GM12878 (cell line): ENCODE measurements at regions not wholly inside any gene's neighbourhood (a gene's known extent, or its start where the extent isn't known, plus 50 kb on each side); places are given as distances from the start of the nearest gene placed in this dataset.

ENCODE experiments used
- ATAC-seq: fragments of 200-7000 bp; cut with Tn5 transposase; 3 replicates; pipeline ENCODE4 v1.9.1; 2020; ENCODE audit warnings: mild to moderate bottlenecking, moderate library complexity
- BruUV-seq: library from RNA; stranded (reverse); fragments of 400-500 nt; replicated peaks from 2 replicates; lab custom pipeline; 2021; lab: Mats Ljungman, UMichigan
- CTCF ChIA-PET: fragments of 300-600 bp; sonication (Branson Sonifier 250); formaldehyde crosslinking; extraction: SDS; loops from one replicate; lab custom pipeline; 2021; ENCODE audit warnings: inconsistent platforms; lab: Yijun Ruan, JAX
- POLR2A ChIA-PET: fragments of 350-600 bp; formaldehyde crosslinking; extraction: SDS; loops from one replicate; lab custom pipeline; 2021; ENCODE audit warnings: inconsistent platforms; lab: Charles Lee
- RAD21 ChIA-PET: fragments of 300-600 bp; sonication (Branson Sonifier 250); formaldehyde crosslinking; loops from one replicate; lab custom pipeline; 2023; ENCODE audit warnings: antibody characterized with exemption; ENCODE audit not compliant: unreplicated experiment; lab: Charles Lee
- SMC1A ChIA-PET: fragments of 300-600 bp; sonication (Branson Sonifier 250); formaldehyde crosslinking; loops from one replicate; lab custom pipeline; 2023; ENCODE audit not compliant: unreplicated experiment, uncharacterized antibody; lab: Charles Lee
- DNase-seq: peaks from one replicate; pipeline ENCODE4 v3.0.0-alpha.2; 2011; ENCODE audit warnings: low read depth, low spot score
- FAIRE-seq: peaks from 3 replicates; lab custom pipeline; 2011; peaks lifted over from hg19 to GRCh38; lab: Jason Lieb, UNC
- H2AFZ ChIP-seq: 2 replicates; pipeline ENCODE4 v1.6.0; 2011; ENCODE audit warnings: low read depth, low read length, control low read depth; ENCODE audit not compliant: control insufficient read depth
- H3K27ac ChIP-seq: 2 replicates; pipeline ENCODE4 v1.5.1; 2011; ENCODE audit warnings: control low read depth; ENCODE audit not compliant: control insufficient read depth, insufficient read depth
- H3K27me3 ChIP-seq, 2 experiments: replicated peaks in 1 of 2; 2 replicates each; pipeline versions ENCODE4 v1.6.0 to v1.6.1; 2011; ENCODE audit warnings: low read length in 1 of 2; ENCODE audit not compliant: control insufficient read depth in 2 of 2, insufficient read depth in 2 of 2
- H3K36me3 ChIP-seq, 2 experiments: 2 replicates each; pipeline ENCODE4 v1.5.1; 2011; ENCODE audit warnings: low read length in 1 of 2; ENCODE audit not compliant: control insufficient read depth in 2 of 2, insufficient read depth in 2 of 2
- H3K4me1 ChIP-seq: 2 replicates; pipeline ENCODE4 v1.6.1; 2011; ENCODE audit warnings: mild to moderate bottlenecking, low read length, moderate library complexity, mixed read lengths; ENCODE audit not compliant: control insufficient read depth, insufficient read depth
- H3K4me2 ChIP-seq: 2 replicates; pipeline ENCODE4 v1.6.0; 2011; ENCODE audit warnings: control low read depth; ENCODE audit not compliant: control insufficient read depth, insufficient read depth
- H3K4me3 ChIP-seq: fragments of 200-600 bp; sonication (generic); 2 replicates; pipeline ENCODE4 v1.5.1; 2016
- H3K79me2 ChIP-seq: 2 replicates; pipeline ENCODE4 v1.6.0; 2011; ENCODE audit warnings: low read length; ENCODE audit not compliant: control insufficient read depth, insufficient read depth
- H3K9ac ChIP-seq: 2 replicates; pipeline ENCODE4 v1.8.0; 2011; ENCODE audit warnings: low read length, control low read depth, mixed read lengths; ENCODE audit not compliant: control insufficient read depth, insufficient read depth
- H3K9me3 ChIP-seq: replicated peaks from 3 replicates; pipeline ENCODE4 v1.5.1; 2011; ENCODE audit warnings: mild to moderate bottlenecking, low read length; ENCODE audit not compliant: control insufficient read depth, insufficient read depth
- H4K20me1 ChIP-seq: 2 replicates; pipeline ENCODE4 v1.6.0; 2011; ENCODE audit not compliant: control insufficient read depth, insufficient read depth
- ATF7 ChIP-seq: fragments of 450-650 bp; IDR thresholded peaks from 2 replicates; pipeline ENCODE4 v1.6.1; 2016; ENCODE audit warnings: low read depth, mild to moderate bottlenecking
- BCL11A ChIP-seq: IDR thresholded peaks from 2 replicates; pipeline ENCODE4 v1.6.1; 2011; ENCODE audit warnings: low read depth, low read length
- KAT2A ChIP-seq: conservative IDR thresholded peaks from 2 replicates; pipeline ENCODE4 v1.6.1; 2011; ENCODE audit warnings: low read depth, low read length; ENCODE audit not compliant: control insufficient read depth
- MYB ChIP-seq: fragments of 150-350 bp; IDR thresholded peaks from 2 replicates; pipeline ENCODE4 v1.6.1; 2014; ENCODE audit warnings: mild to moderate bottlenecking, low read depth, low read length, borderline replicate concordance
- NBN ChIP-seq: fragments of 450-650 bp; IDR thresholded peaks from 2 replicates; pipeline ENCODE4 v1.6.1; 2016
- SP1 ChIP-seq: IDR thresholded peaks from one replicate; pipeline ENCODE4 v1.6.1; 2011; ENCODE audit warnings: low read depth, low read length
- YBX1 ChIP-seq: fragments of 450-650 bp; IDR thresholded peaks from 2 replicates; pipeline ENCODE4 v1.6.1; 2016; ENCODE audit warnings: antibody characterized with exemption
- ZNF217 ChIP-seq: fragments of 450-650 bp; IDR thresholded peaks from 2 replicates; pipeline ENCODE4 v1.6.1; 2017; ENCODE audit warnings: antibody characterized with exemption, mild to moderate bottlenecking
- WGBS: methylation state at CpG from one replicate; pipeline ENCODE4 v1.1.6; 2016; ENCODE audit warnings: low lambda C conversion rate; ENCODE audit not compliant: insufficient replicate concordance, insufficient coverage; ENCODE audit errors: missing lambda C conversion rate; 5-methylcytosine and 5-hydroxymethylcytosine counted together
- in situ Hi-C: fragments of 300-500 bp; cut with MboI; formaldehyde crosslinking; loops from 9 replicates; pipeline ENCODE4 v1.14.3; 2018; ENCODE audit warnings: mixed read lengths
- intact Hi-C: fragments of 100-400 bp; cut with micrococcal nuclease; formaldehyde crosslinking; loops from one replicate; pipeline ENCODE4 v1.14.2; 2022; ENCODE audit not compliant: unreplicated experiment
- TF ChIP-seq, protein P1 (sequence below): fragments of 450-650 bp; IDR thresholded peaks from 2 replicates; pipeline ENCODE4 v1.6.1; 2017; ENCODE audit warnings: mild to moderate bottlenecking, moderate library complexity
- TF ChIP-seq, protein P2 (sequence below): fragments of 450-650 bp; IDR thresholded peaks from 2 replicates; pipeline ENCODE4 v1.6.1; 2017; ENCODE audit warnings: low read depth, mild to moderate bottlenecking, moderate library complexity
- TF ChIP-seq, protein P3 (sequence below): IDR thresholded peaks from 2 replicates; pipeline ENCODE4 v1.6.1; 2012; ENCODE audit warnings: improper control_type of control experiment, low read depth, low read length; ENCODE audit not compliant: insufficient replicate concordance

DNA sequence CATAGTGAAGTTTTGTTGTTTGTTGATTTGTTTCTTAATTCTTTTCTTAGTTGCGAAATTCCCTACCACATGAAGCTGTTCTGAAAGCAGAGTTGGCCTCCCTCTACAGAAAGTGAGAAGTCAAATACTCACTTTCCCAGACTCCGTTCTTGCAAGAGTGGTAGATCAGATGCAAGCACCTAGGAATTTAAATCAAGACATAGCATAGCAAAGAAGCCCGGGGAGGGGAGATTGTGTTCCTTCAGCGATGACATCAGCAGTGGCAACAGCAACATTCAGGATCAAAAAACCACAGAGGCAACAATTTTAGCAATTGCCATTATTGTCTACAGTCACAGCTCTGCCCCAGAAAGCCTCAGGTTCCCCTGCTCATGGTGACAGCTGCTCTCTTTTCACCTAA is 580.0 kb downstream of the RNF144A start:
- Histone ChIP-seq H3K4me1 (no peaks in the 10 kb centered on the region), H4K20me1 (no peaks in the 10 kb centered on the region), H3K27ac (no peak overlapping the region), H2AFZ (no peak overlapping the region), H3K4me3 (no peak overlapping the region), H3K27me3 (no peaks in the 10 kb centered on the region), H3K9me3 (peaks cover 1% of the 10 kb centered on the region; the same call in 2 of the 3 replicates), H3K79me2 (no peaks in the 10 kb centered on the region), H3K9ac (no peak overlapping the region), H3K4me2 (no peak overlapping the region), H3K36me3 (no peaks in the 10 kb centered on the region)
- ChIA-PET SMC1A (interaction anchor here (0.6 to 6.1 kb wide), 8 partner anchors 15 to 188 kb away, joined by 3 to 43 read pairs (median 4); no protein-coding TSS in a partner anchor), CTCF (interaction anchor here (0.7 to 2.1 kb wide), 2 partner anchors 14 to 251 kb away, joined by 5 to 8 read pairs; no protein-coding TSS in a partner anchor), POLR2A (no interaction called here), RAD21 (interaction anchor here (1.0 to 3.4 kb wide), 7 partner anchors 9 to 1184 kb away, joined by 3 to 14 read pairs (median 3); partner anchors contain the start of gene ID2)
- FAIRE-seq, result peak; percentile 71
- WGBS, result 42% methylated on average over 4 of the region's 4 CpGs
- in situ Hi-C loops, result no loop called here
- BruUV-seq, result no TSS peak
- DNase-seq, result no peak
- TF ChIP-seq YBX1 (no peak), SP1 (no peak), BCL11A (no peak), ATF7 (peak; percentile 63), MYB (no peak), KAT2A (no peak), ZNF217 (no peak), NBN (0 out of 2 replicates have a peak, but pooled peaks have one; percentile 43)
- TF ChIP-seq, protein P1, sequence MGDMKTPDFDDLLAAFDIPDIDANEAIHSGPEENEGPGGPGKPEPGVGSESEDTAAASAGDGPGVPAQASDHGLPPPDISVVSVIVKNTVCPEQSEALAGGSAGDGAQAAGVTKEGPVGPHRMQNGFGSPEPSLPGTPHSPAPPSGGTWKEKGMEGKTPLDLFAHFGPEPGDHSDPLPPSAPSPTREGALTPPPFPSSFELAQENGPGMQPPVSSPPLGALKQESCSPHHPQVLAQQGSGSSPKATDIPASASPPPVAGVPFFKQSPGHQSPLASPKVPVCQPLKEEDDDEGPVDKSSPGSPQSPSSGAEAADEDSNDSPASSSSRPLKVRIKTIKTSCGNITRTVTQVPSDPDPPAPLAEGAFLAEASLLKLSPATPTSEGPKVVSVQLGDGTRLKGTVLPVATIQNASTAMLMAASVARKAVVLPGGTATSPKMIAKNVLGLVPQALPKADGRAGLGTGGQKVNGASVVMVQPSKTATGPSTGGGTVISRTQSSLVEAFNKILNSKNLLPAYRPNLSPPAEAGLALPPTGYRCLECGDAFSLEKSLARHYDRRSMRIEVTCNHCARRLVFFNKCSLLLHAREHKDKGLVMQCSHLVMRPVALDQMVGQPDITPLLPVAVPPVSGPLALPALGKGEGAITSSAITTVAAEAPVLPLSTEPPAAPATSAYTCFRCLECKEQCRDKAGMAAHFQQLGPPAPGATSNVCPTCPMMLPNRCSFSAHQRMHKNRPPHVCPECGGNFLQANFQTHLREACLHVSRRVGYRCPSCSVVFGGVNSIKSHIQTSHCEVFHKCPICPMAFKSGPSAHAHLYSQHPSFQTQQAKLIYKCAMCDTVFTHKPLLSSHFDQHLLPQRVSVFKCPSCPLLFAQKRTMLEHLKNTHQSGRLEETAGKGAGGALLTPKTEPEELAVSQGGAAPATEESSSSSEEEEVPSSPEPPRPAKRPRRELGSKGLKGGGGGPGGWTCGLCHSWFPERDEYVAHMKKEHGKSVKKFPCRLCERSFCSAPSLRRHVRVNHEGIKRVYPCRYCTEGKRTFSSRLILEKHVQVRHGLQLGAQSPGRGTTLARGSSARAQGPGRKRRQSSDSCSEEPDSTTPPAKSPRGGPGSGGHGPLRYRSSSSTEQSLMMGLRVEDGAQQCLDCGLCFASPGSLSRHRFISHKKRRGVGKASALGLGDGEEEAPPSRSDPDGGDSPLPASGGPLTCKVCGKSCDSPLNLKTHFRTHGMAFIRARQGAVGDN, result peak; percentile 21; the same call in 1 of the 2 replicates
- TF ChIP-seq, protein P2, sequence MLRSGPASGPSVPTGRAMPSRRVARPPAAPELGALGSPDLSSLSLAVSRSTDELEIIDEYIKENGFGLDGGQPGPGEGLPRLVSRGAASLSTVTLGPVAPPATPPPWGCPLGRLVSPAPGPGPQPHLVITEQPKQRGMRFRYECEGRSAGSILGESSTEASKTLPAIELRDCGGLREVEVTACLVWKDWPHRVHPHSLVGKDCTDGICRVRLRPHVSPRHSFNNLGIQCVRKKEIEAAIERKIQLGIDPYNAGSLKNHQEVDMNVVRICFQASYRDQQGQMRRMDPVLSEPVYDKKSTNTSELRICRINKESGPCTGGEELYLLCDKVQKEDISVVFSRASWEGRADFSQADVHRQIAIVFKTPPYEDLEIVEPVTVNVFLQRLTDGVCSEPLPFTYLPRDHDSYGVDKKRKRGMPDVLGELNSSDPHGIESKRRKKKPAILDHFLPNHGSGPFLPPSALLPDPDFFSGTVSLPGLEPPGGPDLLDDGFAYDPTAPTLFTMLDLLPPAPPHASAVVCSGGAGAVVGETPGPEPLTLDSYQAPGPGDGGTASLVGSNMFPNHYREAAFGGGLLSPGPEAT, result peak; percentile 13; the same call in 1 of the 2 replicates
- TF ChIP-seq, protein P3, sequence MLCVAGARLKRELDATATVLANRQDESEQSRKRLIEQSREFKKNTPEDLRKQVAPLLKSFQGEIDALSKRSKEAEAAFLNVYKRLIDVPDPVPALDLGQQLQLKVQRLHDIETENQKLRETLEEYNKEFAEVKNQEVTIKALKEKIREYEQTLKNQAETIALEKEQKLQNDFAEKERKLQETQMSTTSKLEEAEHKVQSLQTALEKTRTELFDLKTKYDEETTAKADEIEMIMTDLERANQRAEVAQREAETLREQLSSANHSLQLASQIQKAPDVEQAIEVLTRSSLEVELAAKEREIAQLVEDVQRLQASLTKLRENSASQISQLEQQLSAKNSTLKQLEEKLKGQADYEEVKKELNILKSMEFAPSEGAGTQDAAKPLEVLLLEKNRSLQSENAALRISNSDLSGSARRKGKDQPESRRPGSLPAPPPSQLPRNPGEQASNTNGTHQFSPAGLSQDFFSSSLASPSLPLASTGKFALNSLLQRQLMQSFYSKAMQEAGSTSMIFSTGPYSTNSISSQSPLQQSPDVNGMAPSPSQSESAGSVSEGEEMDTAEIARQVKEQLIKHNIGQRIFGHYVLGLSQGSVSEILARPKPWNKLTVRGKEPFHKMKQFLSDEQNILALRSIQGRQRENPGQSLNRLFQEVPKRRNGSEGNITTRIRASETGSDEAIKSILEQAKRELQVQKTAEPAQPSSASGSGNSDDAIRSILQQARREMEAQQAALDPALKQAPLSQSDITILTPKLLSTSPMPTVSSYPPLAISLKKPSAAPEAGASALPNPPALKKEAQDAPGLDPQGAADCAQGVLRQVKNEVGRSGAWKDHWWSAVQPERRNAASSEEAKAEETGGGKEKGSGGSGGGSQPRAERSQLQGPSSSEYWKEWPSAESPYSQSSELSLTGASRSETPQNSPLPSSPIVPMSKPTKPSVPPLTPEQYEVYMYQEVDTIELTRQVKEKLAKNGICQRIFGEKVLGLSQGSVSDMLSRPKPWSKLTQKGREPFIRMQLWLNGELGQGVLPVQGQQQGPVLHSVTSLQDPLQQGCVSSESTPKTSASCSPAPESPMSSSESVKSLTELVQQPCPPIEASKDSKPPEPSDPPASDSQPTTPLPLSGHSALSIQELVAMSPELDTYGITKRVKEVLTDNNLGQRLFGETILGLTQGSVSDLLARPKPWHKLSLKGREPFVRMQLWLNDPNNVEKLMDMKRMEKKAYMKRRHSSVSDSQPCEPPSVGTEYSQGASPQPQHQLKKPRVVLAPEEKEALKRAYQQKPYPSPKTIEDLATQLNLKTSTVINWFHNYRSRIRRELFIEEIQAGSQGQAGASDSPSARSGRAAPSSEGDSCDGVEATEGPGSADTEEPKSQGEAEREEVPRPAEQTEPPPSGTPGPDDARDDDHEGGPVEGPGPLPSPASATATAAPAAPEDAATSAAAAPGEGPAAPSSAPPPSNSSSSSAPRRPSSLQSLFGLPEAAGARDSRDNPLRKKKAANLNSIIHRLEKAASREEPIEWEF, result no peak
- intact Hi-C loops, result no loop called here
- peak; percentile 89 for ATAC-seq
